IPS DF 6.9 (cell line): ENCODE measurements at regions not wholly inside any gene's neighbourhood (a gene's known extent, or its start where the extent isn't known, plus 50 kb on each side); places are given as distances from the start of the nearest gene placed in this dataset.
"Not testable (repeated sequence)": the region's sequence is repeated elsewhere in the genome, so short reads cannot be mapped to it uniquely, and the experiment has no call there.

Source experiments
- DNase-seq: peaks from one replicate; pipeline ENCODE4 v3.0.0-alpha.2; 2013; ENCODE audit warnings: low read depth, low spot score
- H3K27ac ChIP-seq: one replicate; pipeline ENCODE4 v1.5.1; 2013; ENCODE audit warnings: low read length, control low read depth
- H3K27me3 ChIP-seq: 2 replicates; pipeline ENCODE4 v1.6.1; 2013; ENCODE audit warnings: mild to moderate bottlenecking, low read length; ENCODE audit not compliant: control insufficient read depth, insufficient read depth
- H3K36me3 ChIP-seq: 2 replicates; pipeline ENCODE4 v1.6.1; 2013; ENCODE audit warnings: low read length; ENCODE audit not compliant: control insufficient read depth, insufficient read depth
- H3K4me1 ChIP-seq: 2 replicates; pipeline ENCODE4 v1.6.1; 2013; ENCODE audit warnings: low read length; ENCODE audit not compliant: control insufficient read depth, insufficient read depth
- H3K4me3 ChIP-seq: 2 replicates; pipeline ENCODE4 v1.5.1; 2013; ENCODE audit warnings: mild to moderate bottlenecking, low read length
- H3K9me3 ChIP-seq: 2 replicates; pipeline ENCODE4 v1.6.1; 2013; ENCODE audit warnings: low read length, inconsistent platforms; ENCODE audit not compliant: control insufficient read depth, insufficient read depth
- WGBS: extraction: QIAGEN DNeasy Blood & Tissue Kit; methylation state at CpG from one replicate; pipeline ENCODE4 v1.1.7; 2013; ENCODE audit warnings: mixed read lengths, missing lambda C conversion rate; ENCODE audit not compliant: insufficient read length, insufficient coverage; 5-methylcytosine and 5-hydroxymethylcytosine counted together

- no CpG with 5 or more reads among the region's 2 CpGs for WGBS
- no peak overlapping the region for H3K27ac ChIP-seq
- H3K36me3 ChIP-seq = no peaks in the 10 kb centered on the region
- no peaks in the 10 kb centered on the region for H3K27me3 ChIP-seq
- H3K4me3 ChIP-seq = no peak overlapping the region
- H3K4me1 ChIP-seq = no peaks in the 10 kb centered on the region
- DNase-seq = no peak
- H3K9me3 ChIP-seq = no peaks in the 10 kb centered on the region
Measured at GRCh38 chr3:56957522-56957921, 102.9 kb upstream of the SPATA12 start.

DNA sequence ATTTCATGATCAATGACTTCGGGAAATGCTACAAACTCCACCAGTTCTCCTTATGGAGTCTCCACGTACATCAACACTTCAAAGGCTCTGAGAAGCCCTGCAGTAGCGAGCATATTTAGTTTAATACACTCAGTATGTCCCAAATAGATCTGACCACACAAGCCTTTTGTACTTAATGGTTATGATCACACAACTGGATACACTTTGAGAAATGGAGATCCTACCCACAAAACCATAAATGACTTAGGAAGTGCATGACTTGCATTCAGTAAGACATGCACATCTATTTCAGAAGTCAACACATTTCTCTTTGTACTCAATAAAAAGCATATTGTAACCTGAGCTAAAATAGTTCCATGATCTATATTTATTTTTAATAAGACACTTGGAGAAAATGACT, 103.6 kb upstream of the SPATA12 start:
- Histone ChIP-seq H3K27ac (no peak overlapping the region), H3K9me3 (no peaks in the 10 kb centered on the region), H3K4me1 (no peaks in the 10 kb centered on the region), H3K4me3 (no peak overlapping the region), H3K27me3 (no peaks in the 10 kb centered on the region), H3K36me3 (no peaks in the 10 kb centered on the region)
- no peak for DNase-seq
- WGBS = no CpG with 5 or more reads among the region's 3 CpGs

GRCh38 chr3:56955492-56956111, 104.9 kb upstream of the SPATA12 start:
- H3K36me3 ChIP-seq = no peaks in the 10 kb centered on the region
- no peaks in the 10 kb centered on the region for H3K4me1 ChIP-seq
- no peaks in the 10 kb centered on the region for H3K9me3 ChIP-seq
- no CpG with 5 or more reads among the region's 5 CpGs for WGBS
- no peak overlapping the region for H3K4me3 ChIP-seq
- H3K27ac ChIP-seq = no peak overlapping the region
- H3K27me3 ChIP-seq = no peaks in the 10 kb centered on the region
- DNase-seq = no peak

DNA sequence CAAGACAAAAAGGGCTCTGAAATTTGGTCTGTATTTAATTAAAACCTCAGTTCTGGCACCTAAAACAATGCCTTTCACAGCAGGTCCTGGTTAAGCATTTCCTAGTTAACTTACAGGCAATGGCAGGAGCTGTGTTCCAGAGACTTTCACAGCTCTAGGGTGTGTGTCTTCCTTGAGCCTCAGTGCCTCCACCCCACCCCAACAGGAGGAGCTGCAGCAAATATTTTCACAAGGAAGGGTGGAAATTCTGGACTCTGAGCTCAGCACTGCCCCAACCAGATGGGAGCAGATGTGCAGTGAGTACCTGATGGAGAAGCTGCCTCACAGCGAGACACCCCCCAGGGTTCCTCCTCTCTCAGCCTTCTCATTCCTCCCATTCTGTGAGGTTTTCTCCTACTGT, 106.3 kb upstream of the SPATA12 start:
- no peaks in the 10 kb centered on the region for H3K27me3 ChIP-seq
- WGBS = no CpG with 5 or more reads among the region's 1 CpG
- no peaks in the 10 kb centered on the region for H3K36me3 ChIP-seq
- no peak overlapping the region for H3K4me3 ChIP-seq
- H3K4me1 ChIP-seq = no peaks in the 10 kb centered on the region
- no peak overlapping the region for H3K27ac ChIP-seq
- H3K9me3 ChIP-seq = no peaks in the 10 kb centered on the region
- no peak for DNase-seq

- Histone ChIP-seq H3K4me1 (no peaks in the 10 kb centered on the region), H3K9me3 (no peaks in the 10 kb centered on the region), H3K27ac (no peak overlapping the region), H3K4me3 (no peak overlapping the region), H3K27me3 (no peaks in the 10 kb centered on the region), H3K36me3 (no peaks in the 10 kb centered on the region)
- no peak for DNase-seq
- no CpG with 5 or more reads among the region's 4 CpGs for WGBS
Measured at GRCh38 chr3:56952846-56953245, 107.6 kb upstream of the SPATA12 start.

GRCh38 chr3:56952061-56952460, 108.4 kb upstream of the SPATA12 start:
- Histone ChIP-seq H3K9me3 (no peaks in the 10 kb centered on the region), H3K4me3 (no peak overlapping the region), H3K27ac (no peak overlapping the region), H3K36me3 (no peaks in the 10 kb centered on the region), H3K4me1 (no peaks in the 10 kb centered on the region), H3K27me3 (no peaks in the 10 kb centered on the region)
- no peak for DNase-seq
- no CpG with 5 or more reads among the region's 1 CpG for WGBS

DNA sequence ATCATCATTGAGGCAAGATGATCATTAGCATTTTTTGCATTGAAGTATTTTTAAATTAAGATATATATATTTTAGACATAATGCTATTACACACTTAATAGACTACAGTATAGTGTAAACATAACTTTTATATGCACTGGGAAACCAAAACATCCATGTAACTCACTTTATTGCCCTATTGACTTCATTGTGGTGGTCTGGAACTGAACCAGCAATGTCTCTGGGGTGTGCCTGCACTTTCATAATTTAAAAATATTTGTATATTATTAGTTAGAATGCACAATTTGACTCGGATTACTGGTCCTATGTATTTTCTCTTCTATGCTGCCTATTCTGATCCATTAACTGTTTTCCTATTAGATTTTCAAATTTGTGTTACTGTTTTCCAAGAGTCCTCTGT, 109.1 kb upstream of the SPATA12 start:
- DNase-seq = no peak
- no peak overlapping the region for H3K27ac ChIP-seq
- no peak overlapping the region for H3K4me3 ChIP-seq
- H3K27me3 ChIP-seq = no peaks in the 10 kb centered on the region
- no peaks in the 10 kb centered on the region for H3K36me3 ChIP-seq
- WGBS = no CpG with 5 or more reads among the region's 1 CpG
- no peaks in the 10 kb centered on the region for H3K4me1 ChIP-seq
- no peaks in the 10 kb centered on the region for H3K9me3 ChIP-seq

DNA sequence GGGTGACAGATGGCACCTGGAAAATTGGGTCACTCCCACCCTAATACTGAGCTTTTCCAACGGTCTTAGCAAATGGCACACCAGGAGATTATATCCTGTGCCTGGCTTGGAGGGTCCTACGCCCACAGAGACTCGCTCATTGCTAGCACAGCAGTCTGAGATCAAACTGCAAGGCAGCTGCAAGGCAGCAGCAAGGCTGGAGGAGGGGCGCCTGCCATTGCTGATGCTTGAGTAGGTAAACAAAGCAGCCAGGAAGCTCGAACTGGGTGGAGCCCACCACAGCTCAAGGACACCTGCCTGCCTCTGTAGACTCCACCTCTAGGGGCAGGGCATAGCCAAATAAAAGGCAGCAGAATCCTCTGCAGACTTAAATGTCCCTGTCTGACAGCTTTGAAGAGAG, 115.1 kb upstream of the SPATA12 start:
- not testable (repeated sequence) for H3K27me3 ChIP-seq, H3K4me3 ChIP-seq, H3K27ac ChIP-seq, H3K36me3 ChIP-seq, H3K4me1 ChIP-seq, DNase-seq, H3K9me3 ChIP-seq
- no CpG with 5 or more reads among the region's 5 CpGs for WGBS

DNA sequence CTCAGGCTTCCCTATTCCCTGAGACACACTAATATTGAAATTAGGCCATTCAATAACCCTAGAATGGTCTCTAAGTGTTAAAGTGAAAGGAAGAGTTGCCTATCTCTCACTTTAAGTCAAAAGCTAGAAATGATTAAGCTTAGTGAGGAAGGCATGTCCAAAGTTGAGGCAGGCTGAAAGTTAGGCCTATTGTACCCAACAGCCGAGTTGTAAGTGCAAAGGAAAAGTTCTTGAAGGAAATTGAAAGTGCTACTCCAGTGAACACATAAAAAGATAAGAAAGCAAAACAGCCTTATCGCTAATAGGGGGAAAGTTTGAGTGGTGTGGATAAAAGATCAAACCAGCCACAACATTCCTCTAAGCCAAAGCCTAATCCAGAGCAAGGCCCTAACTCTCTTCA, 117.9 kb upstream of the SPATA12 start:
- H3K9me3 ChIP-seq = no peaks in the 10 kb centered on the region
- H3K4me3 ChIP-seq = no peak overlapping the region
- H3K27ac ChIP-seq = no peak overlapping the region
- no CpG with 5 or more reads among the region's 2 CpGs for WGBS
- no peak for DNase-seq
- H3K27me3 ChIP-seq = no peaks in the 10 kb centered on the region
- H3K36me3 ChIP-seq = no peaks in the 10 kb centered on the region
- H3K4me1 ChIP-seq = no peaks in the 10 kb centered on the region

- Histone ChIP-seq H3K9me3 (no peaks in the 10 kb centered on the region), H3K27ac (no peak overlapping the region), H3K27me3 (no peaks in the 10 kb centered on the region), H3K4me3 (no peak overlapping the region), H3K36me3 (no peaks in the 10 kb centered on the region), H3K4me1 (no peaks in the 10 kb centered on the region)
- WGBS = no CpG with 5 or more reads among the region's 4 CpGs
- no peak for DNase-seq
Measured at GRCh38 chr3:56940976-56941375, 119.5 kb upstream of the SPATA12 start.

DNA sequence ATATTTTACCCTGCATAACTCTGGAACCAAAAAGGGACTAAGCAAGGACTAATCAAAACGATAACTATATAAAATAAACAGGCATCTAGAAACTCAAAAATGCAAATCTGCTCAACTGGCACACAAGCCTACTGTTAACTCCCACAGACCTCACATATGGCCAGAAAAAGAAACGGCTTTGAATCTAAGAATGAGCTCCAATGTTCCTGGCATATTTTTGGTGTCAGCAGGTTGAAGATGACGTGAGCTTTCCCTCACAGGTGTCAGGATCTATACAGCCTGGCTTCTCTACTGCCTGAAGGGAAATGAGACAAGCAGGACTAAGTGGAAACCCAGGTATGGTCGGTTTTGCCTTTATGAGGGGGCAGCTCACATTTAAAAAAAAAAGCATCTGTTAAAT, 120.1 kb upstream of the SPATA12 start:
- DNase-seq = no peak
- H3K36me3 ChIP-seq = no peaks in the 10 kb centered on the region
- H3K27ac ChIP-seq = no peak overlapping the region
- no CpG with 5 or more reads among the region's 4 CpGs for WGBS
- H3K4me1 ChIP-seq = no peaks in the 10 kb centered on the region
- H3K4me3 ChIP-seq = no peak overlapping the region
- H3K27me3 ChIP-seq = no peaks in the 10 kb centered on the region
- H3K9me3 ChIP-seq = no peaks in the 10 kb centered on the region
